ACC112 (cell line): ENCODE measurements at regions not wholly inside any gene's neighbourhood (a gene's known extent, or its start where the extent isn't known, plus 50 kb on each side); places are given as distances from the start of the nearest gene placed in this dataset.

ENCODE experiments used
- H2AFZ ChIP-seq: fragments of 200-600 bp; sonication (generic); one replicate; pipeline ENCODE4 v1.6.0; 2017; ENCODE audit warnings: antibody characterized with exemption, low read length; ENCODE audit not compliant: unreplicated experiment
- H3K27ac ChIP-seq: fragments of 200-600 bp; sonication (generic); 2 replicates; pipeline ENCODE4 v1.5.1; 2014; ENCODE audit warnings: low read depth, mild to moderate bottlenecking, antibody characterized with exemption, low read length, moderate library complexity
- H3K27me3 ChIP-seq: fragments of 200-600 bp; sonication (generic); 2 replicates; pipeline ENCODE4 v1.6.1; 2014; ENCODE audit warnings: mild to moderate bottlenecking, antibody characterized with exemption, low read length, moderate library complexity, mixed read lengths; ENCODE audit not compliant: insufficient read depth
- H3K36me3 ChIP-seq: fragments of 200-600 bp; sonication (generic); 2 replicates; pipeline ENCODE4 v1.6.1; 2016; ENCODE audit warnings: mild to moderate bottlenecking, antibody characterized with exemption, low read length, moderate library complexity, mixed read lengths; ENCODE audit not compliant: insufficient read depth
- H3K4me1 ChIP-seq: fragments of 200-600 bp; sonication (generic); one replicate; pipeline ENCODE4 v1.6.1; 2016; ENCODE audit warnings: low read length, mixed read lengths; ENCODE audit not compliant: insufficient read depth, unreplicated experiment, control insufficient read depth
- H3K4me3 ChIP-seq: fragments of 200-600 bp; sonication (generic); 2 replicates; pipeline ENCODE4 v1.5.1; 2014; ENCODE audit warnings: mild to moderate bottlenecking, low read depth, low read length
- H3K79me2 ChIP-seq: fragments of 200-600 bp; sonication (generic); one replicate; pipeline ENCODE4 v1.6.0; 2016; ENCODE audit warnings: low read length; ENCODE audit not compliant: control insufficient read depth, unreplicated experiment, insufficient read depth

DNA sequence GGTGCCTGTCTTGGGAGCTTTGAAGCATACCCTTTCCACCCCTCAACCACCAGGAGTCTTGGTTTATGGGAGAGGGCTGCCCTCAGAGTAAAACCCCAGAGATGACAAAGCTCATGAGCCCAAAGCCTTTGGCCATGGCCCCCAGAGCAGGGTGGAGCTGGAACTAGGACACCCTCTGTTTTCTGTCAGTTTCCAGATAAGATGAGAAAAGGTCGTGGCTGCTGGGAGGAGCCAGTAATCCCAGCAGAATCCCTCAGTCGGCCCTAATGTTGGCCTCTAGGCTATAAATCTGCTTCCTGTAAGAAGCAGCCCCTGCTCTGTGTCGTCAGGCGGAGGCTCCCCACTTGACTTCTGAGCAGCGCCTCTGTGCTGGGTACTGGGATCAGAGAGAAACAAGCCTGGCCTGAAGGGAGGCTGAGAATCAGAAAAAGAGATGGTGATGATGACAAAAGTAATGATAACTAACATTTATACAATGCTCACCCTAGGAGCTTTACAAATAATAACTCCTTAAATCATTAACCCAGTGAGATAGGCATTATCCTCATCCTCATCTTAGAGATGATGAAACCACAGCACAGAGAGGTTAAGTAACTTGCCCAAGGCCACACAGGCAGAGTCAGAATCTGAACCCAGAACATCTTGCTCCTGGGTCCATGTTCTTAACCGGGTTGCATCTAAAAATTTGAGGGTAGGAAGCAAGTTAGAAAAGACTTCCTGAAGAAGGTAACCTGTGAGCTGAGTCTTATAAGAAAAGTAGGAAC is 471.4 kb downstream of the SOX6 start:
- H3K4me3 ChIP-seq, result no peak overlapping the region
- H3K79me2 ChIP-seq, result no peaks in the 10 kb centered on the region
- no peaks in the 10 kb centered on the region for H3K4me1 ChIP-seq
- H3K27ac ChIP-seq, result no peak overlapping the region
- no peaks in the 10 kb centered on the region for H3K36me3 ChIP-seq
- peaks cover 24% of the 10 kb centered on the region for H3K27me3 ChIP-seq
- H2AFZ ChIP-seq, result no peak overlapping the region

DNA sequence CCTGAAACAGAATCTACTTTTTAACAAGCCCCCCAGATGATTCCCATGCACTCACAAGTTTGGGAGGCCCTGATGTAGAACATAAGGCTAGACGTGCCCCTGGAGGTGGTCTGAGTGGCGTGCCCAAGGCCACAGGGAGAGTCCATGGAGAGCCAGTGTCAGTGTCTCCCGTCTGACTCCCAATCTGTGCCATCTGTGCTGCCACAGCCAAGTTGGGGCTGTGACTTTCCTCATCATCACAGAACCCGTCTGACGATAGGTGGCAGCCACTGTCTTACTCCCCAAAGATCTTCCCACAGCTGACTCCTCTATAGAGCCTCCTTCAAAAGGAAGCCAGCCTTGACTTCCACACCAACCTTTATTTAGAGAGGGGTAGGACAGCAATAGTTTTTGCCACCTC is 470.5 kb downstream of the SOX6 start:
- Histone ChIP-seq H3K27me3 (peaks cover 29% of the 10 kb centered on the region), H3K27ac (no peak overlapping the region), H3K4me1 (no peaks in the 10 kb centered on the region), H3K79me2 (no peaks in the 10 kb centered on the region), H3K36me3 (no peaks in the 10 kb centered on the region), H3K4me3 (no peak overlapping the region), H2AFZ (no peak overlapping the region)

DNA sequence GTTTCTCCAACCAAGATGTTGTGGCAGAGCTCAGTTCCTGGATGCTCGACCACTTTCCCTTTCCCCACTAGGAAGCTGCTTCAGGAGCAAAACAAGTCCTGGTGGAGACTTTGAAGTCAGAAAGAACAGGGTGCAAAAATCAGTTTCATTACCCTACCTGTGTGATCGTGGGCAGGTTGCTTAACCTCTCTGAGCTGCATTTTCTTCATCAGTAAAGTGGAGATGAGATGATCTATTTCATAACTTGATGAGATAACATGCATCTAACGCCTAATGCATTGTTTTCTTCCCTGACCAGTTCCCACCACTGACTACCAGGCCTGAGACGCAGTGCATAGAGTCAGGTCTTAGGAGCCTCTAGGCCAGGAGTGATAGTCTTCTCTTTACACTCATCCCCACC is 470.0 kb downstream of the SOX6 start:
- peaks cover 24% of the 10 kb centered on the region for H3K27me3 ChIP-seq
- H3K79me2 ChIP-seq, result no peaks in the 10 kb centered on the region
- no peak overlapping the region for H2AFZ ChIP-seq
- no peak overlapping the region for H3K4me3 ChIP-seq
- no peak overlapping the region for H3K27ac ChIP-seq
- no peaks in the 10 kb centered on the region for H3K4me1 ChIP-seq
- no peaks in the 10 kb centered on the region for H3K36me3 ChIP-seq

DNA sequence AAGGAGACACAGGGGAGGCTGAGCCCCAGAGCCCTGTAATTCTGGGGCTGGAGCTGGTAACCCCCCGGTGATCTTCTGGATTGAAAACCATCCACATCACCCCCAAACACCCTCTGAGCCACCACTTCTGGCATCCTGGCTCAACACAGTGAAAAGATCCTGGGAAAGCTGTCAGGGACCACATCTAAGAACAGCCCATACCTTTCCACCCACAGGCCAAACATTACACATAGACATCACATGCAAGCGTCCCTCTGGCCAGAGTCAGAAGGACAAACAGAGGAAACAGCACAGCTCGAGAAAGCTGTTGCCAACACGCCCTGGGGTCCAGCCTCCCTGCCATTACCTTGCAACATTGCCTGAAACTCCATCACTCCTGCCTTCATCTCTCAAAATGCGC is 469.5 kb downstream of the SOX6 start:
- H3K4me1 ChIP-seq, result no peaks in the 10 kb centered on the region
- no peak overlapping the region for H3K27ac ChIP-seq
- no peaks in the 10 kb centered on the region for H3K79me2 ChIP-seq
- H3K27me3 ChIP-seq, result peaks cover 21% of the 10 kb centered on the region
- H2AFZ ChIP-seq, result no peak overlapping the region
- H3K4me3 ChIP-seq, result no peak overlapping the region
- no peaks in the 10 kb centered on the region for H3K36me3 ChIP-seq

DNA sequence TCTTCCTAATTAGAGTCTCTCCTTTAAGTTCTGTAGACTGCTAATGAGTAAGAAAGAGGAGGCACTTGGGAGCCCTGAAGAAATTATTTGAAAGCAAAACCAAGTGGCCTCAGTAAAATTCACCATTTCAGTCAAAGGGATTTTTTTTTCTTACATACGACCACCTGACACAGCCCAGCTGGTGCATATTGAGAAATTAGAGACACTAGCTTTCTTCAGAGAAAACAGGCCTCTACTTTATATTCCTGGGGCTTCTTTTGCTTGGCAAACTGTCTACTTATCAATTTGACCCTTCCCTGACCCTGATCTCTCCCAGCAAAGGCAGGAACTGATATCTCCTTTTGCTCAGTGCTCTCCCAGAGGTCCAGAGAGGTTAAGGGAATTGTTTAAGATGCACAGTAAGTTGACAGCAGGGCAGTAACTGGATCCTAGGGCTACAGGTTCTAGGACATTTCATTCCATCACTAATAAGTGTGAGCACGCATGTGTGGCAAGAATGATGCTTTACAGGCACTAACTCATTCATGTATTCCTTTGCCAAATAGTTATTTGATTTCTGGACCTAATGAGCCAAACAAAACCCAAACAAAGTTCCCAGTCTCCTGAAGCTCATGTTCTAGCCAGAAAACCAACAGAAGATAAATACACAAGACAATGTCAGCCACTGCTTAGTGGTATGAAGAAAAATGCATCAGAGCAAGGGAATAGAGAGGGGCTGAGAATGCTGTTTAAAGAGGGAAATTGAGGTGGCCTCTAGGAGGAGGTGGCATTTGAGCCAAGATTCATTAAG is 467.6 kb downstream of the SOX6 start:
- no peaks in the 10 kb centered on the region for H3K36me3 ChIP-seq
- H3K27me3 ChIP-seq, result peaks cover 14% of the 10 kb centered on the region
- no peak overlapping the region for H2AFZ ChIP-seq
- H3K4me3 ChIP-seq, result no peak overlapping the region
- no peak overlapping the region for H3K27ac ChIP-seq
- no peaks in the 10 kb centered on the region for H3K79me2 ChIP-seq
- no peaks in the 10 kb centered on the region for H3K4me1 ChIP-seq

DNA sequence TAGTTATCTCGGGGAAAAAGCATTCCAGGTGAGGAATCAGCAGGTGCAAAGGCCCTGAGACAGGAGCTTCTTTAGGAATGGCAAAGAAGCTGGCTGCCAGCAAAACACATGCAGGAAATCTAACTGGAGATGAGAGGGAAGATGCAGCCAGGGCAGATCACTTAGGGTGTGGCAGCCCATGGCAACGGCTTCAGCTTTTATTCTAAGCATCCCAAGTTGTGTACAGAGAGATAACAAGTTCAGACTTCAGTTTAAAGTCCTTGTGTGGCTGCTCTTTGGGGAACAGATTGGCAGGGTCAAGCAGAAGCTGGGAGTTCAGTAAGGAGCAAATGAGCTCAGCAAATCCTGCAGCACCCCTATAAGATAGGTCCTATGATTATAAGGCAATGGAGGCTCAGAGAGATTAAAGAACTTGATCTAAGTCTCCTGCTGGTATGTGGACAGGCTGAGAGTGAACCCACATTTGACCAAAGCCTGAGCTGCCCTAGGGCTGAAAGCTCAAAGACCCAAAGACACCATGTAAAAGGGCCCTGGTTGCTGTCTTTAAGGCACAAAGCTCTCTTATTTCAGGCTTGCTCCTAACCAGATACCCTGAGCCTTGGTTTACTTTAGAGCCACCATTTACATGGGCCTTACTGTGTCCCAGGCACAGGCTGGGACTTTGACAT is 466.8 kb downstream of the SOX6 start:
- Histone ChIP-seq H3K79me2 (no peaks in the 10 kb centered on the region), H3K4me3 (no peak overlapping the region), H3K27me3 (peaks cover 14% of the 10 kb centered on the region), H3K4me1 (no peaks in the 10 kb centered on the region), H2AFZ (no peak overlapping the region), H3K27ac (no peak overlapping the region), H3K36me3 (no peaks in the 10 kb centered on the region)

DNA sequence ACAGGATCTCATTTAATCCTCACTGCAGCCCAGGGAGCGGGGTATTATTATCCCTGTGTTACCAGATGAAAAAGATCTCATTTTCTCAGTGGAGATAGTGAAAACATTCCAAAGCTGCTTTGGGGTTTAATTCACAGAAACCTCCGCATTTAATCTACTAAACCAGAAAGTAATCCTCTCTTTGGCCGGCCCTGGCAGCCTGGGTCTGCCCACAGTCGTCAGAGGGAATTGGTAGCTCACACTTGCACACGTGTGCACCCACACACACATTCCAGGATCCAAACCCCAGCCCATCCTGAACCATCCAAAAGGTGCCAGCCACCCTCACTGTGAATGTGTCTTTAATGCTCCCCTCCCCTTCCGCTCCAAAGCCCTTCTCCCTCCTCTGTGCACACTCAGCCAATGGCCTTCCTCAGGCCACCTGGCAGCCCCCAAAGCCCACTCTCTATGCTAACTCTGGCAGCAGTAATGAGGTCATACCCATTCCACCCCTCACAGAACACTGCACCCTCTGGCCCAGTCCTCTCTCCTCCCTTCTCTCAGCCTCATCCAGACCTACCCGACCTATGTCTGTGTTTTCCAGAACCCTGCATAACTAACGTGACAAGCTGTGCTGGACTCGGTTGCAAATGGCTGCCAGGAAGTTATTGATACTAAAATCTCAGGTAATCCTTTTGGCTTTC is 466.2 kb downstream of the SOX6 start:
- Histone ChIP-seq H3K79me2 (no peaks in the 10 kb centered on the region), H3K4me1 (no peaks in the 10 kb centered on the region), H3K4me3 (no peak overlapping the region), H3K27me3 (peaks cover 14% of the 10 kb centered on the region), H2AFZ (no peak overlapping the region), H3K27ac (no peak overlapping the region), H3K36me3 (no peaks in the 10 kb centered on the region)

DNA sequence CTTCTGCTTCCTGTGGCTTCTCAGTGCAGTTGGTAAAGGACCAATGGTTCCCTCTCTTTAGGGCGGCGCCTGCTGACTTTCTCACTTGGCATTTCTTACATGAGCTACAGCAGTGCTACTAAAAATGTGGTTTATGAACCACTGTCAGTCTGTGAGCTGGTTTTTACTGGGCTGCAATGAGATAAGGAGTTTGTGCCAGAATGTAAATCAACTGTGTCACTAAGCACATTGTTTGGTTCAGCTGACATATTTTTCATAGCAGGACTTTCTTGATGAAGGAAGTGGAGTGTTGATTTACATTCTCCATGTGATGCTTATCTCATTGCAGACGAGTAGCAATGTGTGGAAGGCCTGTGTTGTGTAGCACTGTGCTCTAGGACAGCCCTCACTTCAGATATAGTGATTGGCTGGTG is 463.3 kb downstream of the SOX6 start:
- Histone ChIP-seq H3K79me2 (no peaks in the 10 kb centered on the region), H3K4me1 (peaks cover 4% of the 10 kb centered on the region), H3K27ac (no peak overlapping the region), H3K27me3 (peaks cover 14% of the 10 kb centered on the region), H3K36me3 (no peaks in the 10 kb centered on the region), H2AFZ (no peak overlapping the region), H3K4me3 (no peak overlapping the region)

DNA sequence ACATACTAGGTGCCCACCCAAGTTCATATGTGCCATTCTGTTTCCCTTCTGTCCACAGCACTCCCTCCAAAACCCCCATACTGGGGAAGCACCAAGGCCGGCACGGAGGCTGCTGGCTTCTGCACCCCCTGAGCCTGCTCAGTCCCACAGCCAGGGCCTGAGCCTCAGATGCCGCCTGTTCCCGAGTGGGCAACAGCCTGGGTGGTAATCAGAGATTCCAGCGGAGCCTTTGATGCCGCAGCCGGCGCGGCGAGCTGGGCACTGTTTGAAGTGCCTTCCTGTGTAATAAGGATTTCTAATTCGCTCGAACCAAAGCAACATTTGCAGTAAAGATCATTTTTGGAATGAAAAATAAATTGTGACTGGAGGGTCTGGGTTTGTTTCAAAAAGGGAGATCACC is 460.3 kb downstream of the SOX6 start:
- H3K79me2 ChIP-seq, result no peaks in the 10 kb centered on the region
- H3K36me3 ChIP-seq, result no peaks in the 10 kb centered on the region
- H3K4me3 ChIP-seq, result no peak overlapping the region
- H3K4me1 ChIP-seq, result peaks cover 4% of the 10 kb centered on the region
- no peak overlapping the region for H3K27ac ChIP-seq
- H2AFZ ChIP-seq, result no peak overlapping the region
- H3K27me3 ChIP-seq, result 0 out of 2 replicates have a peak, but pooled peaks cover 6% of the 10 kb centered on the region

DNA sequence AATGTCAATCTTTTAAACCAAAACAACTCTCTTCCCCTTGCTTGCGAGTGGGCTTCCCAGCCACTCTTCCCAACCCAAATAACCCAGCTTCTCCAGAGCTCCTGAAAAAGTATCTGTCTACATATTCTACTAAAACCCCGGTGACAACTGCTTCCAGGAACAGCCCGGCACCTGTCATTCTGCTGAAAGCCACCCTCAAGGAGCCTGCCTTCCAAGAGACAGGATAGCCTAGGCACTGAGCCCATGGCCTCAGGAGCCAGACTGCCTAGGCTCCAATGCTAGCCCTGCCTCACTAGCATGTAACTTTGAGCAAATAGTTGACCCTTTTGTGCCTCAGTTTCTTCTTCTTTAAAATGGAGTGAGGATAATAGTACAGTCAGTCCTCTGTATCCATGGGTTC is 459.8 kb downstream of the SOX6 start:
- Histone ChIP-seq H3K27me3 (0 out of 2 replicates have a peak, but pooled peaks cover 5% of the 10 kb centered on the region), H3K36me3 (no peaks in the 10 kb centered on the region), H2AFZ (no peak overlapping the region), H3K4me3 (no peak overlapping the region), H3K4me1 (peaks cover 4% of the 10 kb centered on the region), H3K79me2 (no peaks in the 10 kb centered on the region), H3K27ac (no peak overlapping the region)
